Tibial artery (tissue), 4 donors: ENCODE measurements at regions not wholly inside any gene's neighbourhood (a gene's known extent, or its start where the extent isn't known, plus 50 kb on each side); places are given as distances from the start of the nearest gene placed in this dataset.

Experiments
- DNase-seq, 2 donors: peaks; one replicate each; pipeline ENCODE4 v3.0.0-alpha.2; 2019
- H3K27ac ChIP-seq, 2 donors: fragments of 200-600 bp; sonication (generic) in 1 of 2; 1 replicate in 1 of 2; 2 replicates in 1 of 2; pipeline ENCODE4 v1.5.1; 2018 to 2019; ENCODE audit warnings: mild to moderate bottlenecking in 1 of 2
- H3K27me3 ChIP-seq, 2 donors: fragments of 200-600 bp; sonication (generic) in 1 of 2; one replicate each; pipeline versions ENCODE4 v1.5.1 to v1.6.0; 2016 to 2019
- H3K36me3 ChIP-seq, 3 donors: fragments of 200-600 bp; sonication (generic) in 2 of 3; one replicate each; pipeline ENCODE4 v1.5.1; 2016 to 2019; ENCODE audit warnings: mild to moderate bottlenecking in 2 of 3
- H3K4me1 ChIP-seq, 4 donors: fragments of 200-600 bp; sonication (generic) in 2 of 4; 1 replicate in 3 of 4; 2 replicates in 1 of 4; pipeline ENCODE4 v1.5.1; 2016 to 2019
- H3K4me3 ChIP-seq, 2 donors: fragments of 200-600 bp; sonication (generic) in 1 of 2; 1 replicate in 1 of 2; 2 replicates in 1 of 2; pipeline ENCODE4 v1.5.1; 2018 to 2019; ENCODE audit warnings: mild to moderate bottlenecking in 2 of 2
- H3K9me3 ChIP-seq, 3 donors: fragments of 200-600 bp; sonication (generic) in 1 of 3; one replicate each; pipeline ENCODE4 v1.5.1; 2016 to 2019
- intact Hi-C: fragments of 100-400 bp; cut with DNase I; formaldehyde crosslinking; loops from one replicate; pipeline ENCODE4 v1.15.0; 2023; ENCODE audit warnings: low total_unique reads
- TF ChIP-seq, protein P1 (sequence below), 2 experiments: fragments of 200-600 bp in 1 of 2; fragments of 450-650 bp in 1 of 2; IDR thresholded peaks; one replicate each; pipeline ENCODE4 v1.5.1; 2017 to 2019; ENCODE audit warnings: antibody characterized with exemption in 2 of 2, mild to moderate bottlenecking in 1 of 2, moderate library complexity in 1 of 2

DNA sequence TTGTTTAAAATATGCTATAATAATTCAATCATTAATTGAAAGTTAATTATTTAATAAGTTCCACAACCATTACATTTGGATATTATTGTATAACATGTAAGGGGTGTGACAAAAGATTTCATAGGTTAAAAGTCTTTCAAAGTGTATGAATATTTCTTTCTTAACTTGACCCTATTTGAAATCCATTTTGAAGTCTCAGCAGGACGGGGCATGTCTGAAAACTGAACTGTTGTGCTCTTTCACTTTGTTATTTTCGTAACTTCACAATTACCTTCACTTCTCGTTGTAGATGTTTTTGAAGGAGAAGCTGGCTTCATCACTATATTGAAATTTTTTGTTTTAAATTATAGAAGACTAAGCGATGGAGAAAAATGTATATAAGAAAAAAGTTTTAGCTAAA, 1775.7 kb downstream of the PCDH9 start:
- no peak for DNase-seq
- H3K4me1 ChIP-seq, result no peaks in the 10 kb centered on the region
- no peaks in the 10 kb centered on the region for H3K36me3 ChIP-seq
- no peak overlapping the region for H3K27ac ChIP-seq
- no peak overlapping the region for H3K4me3 ChIP-seq
- intact Hi-C loops, result no loop called here
- TF ChIP-seq, protein P1, sequence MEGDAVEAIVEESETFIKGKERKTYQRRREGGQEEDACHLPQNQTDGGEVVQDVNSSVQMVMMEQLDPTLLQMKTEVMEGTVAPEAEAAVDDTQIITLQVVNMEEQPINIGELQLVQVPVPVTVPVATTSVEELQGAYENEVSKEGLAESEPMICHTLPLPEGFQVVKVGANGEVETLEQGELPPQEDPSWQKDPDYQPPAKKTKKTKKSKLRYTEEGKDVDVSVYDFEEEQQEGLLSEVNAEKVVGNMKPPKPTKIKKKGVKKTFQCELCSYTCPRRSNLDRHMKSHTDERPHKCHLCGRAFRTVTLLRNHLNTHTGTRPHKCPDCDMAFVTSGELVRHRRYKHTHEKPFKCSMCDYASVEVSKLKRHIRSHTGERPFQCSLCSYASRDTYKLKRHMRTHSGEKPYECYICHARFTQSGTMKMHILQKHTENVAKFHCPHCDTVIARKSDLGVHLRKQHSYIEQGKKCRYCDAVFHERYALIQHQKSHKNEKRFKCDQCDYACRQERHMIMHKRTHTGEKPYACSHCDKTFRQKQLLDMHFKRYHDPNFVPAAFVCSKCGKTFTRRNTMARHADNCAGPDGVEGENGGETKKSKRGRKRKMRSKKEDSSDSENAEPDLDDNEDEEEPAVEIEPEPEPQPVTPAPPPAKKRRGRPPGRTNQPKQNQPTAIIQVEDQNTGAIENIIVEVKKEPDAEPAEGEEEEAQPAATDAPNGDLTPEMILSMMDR (IDR thresholded peaks at IDR 0.05), result no peak
- no peaks in the 10 kb centered on the region for H3K27me3 ChIP-seq
- H3K9me3 ChIP-seq, result no peaks in the 10 kb centered on the region

GRCh38 chr13:65453982-65454381, 1776.2 kb downstream of the PCDH9 start:
- H3K4me1 ChIP-seq, result no peaks in the 10 kb centered on the region
- DNase-seq, result no peak
- no peaks in the 10 kb centered on the region for H3K36me3 ChIP-seq
- no peak overlapping the region for H3K27ac ChIP-seq
- no peak overlapping the region for H3K4me3 ChIP-seq
- no peaks in the 10 kb centered on the region for H3K9me3 ChIP-seq
- intact Hi-C loops, result no loop called here
- no peaks in the 10 kb centered on the region for H3K27me3 ChIP-seq
- TF ChIP-seq, protein P1 (IDR thresholded peaks at IDR 0.05), result no peak

DNA sequence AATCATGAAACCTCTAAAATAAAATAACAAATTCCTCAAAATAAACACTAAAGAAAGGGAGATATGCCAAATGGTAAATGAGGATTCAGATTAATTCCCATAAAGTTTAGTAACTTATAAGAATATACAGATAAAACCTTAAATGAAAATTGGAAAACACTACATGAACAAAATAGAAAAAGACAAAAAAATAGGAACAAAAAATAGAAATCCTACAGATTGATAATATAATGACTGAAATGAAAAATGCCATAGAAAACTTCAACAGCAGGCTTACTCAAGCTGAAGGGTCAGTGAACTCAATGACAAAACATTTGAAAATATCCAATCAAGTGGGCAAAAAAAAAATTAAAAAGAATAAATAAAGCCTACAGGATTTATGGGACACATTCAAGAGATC, 1784.8 kb downstream of the PCDH9 start:
- no peaks in the 10 kb centered on the region for H3K36me3 ChIP-seq
- DNase-seq, result no peak
- no peaks in the 10 kb centered on the region for H3K27me3 ChIP-seq
- intact Hi-C loops, result no loop called here
- peaks cover 0 to 15% (median 0%) of the 10 kb centered on the region in 3 donors for H3K9me3 ChIP-seq
- H3K4me1 ChIP-seq, result no peaks in the 10 kb centered on the region
- H3K27ac ChIP-seq, result no peak overlapping the region
- TF ChIP-seq, protein P1 (IDR thresholded peaks at IDR 0.05), result no peak
- H3K4me3 ChIP-seq, result no peak overlapping the region

- TF ChIP-seq, protein P1 (IDR thresholded peaks at IDR 0.05), result no peak
- H3K36me3 ChIP-seq, result no peaks in the 10 kb centered on the region
- H3K9me3 ChIP-seq, result peaks cover 0 to 9% (median 0%) of the 10 kb centered on the region in 3 donors
- DNase-seq, result no peak
- no peak overlapping the region for H3K4me3 ChIP-seq
- H3K4me1 ChIP-seq, result no peaks in the 10 kb centered on the region
- no peaks in the 10 kb centered on the region for H3K27me3 ChIP-seq
- no peak overlapping the region for H3K27ac ChIP-seq
- intact Hi-C loops, result no loop called here
Measured at GRCh38 chr13:65435590-65435989, 1794.5 kb downstream of the PCDH9 start.

DNA sequence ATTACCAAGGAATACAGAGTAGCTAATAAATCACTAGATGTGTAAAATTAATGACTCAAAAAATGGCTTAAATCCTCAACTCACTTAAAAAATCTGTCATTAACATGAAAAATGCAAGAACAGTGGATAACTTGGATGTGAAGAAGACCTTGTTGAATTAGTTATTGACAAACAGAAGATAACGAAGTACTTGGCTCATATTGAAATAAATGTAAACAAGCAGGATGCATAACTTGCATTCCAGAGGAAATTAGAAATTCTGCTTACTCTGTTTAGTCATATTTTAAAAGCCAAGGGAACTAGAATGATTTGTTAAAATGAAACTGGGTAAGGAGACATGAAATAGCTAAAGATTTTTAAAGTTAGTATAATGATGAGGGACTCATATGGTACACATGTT, 1812.2 kb downstream of the PCDH9 start:
- Histone ChIP-seq H3K27me3 (no peaks in the 10 kb centered on the region), H3K36me3 (no peaks in the 10 kb centered on the region), H3K4me1 (no peaks in the 10 kb centered on the region), H3K9me3 (no peaks in the 10 kb centered on the region), H3K4me3 (no peak overlapping the region), H3K27ac (no peak overlapping the region)
- intact Hi-C loops, result no loop called here
- no peak for DNase-seq
- TF ChIP-seq, protein P1 (IDR thresholded peaks at IDR 0.05), result no peak

- DNase-seq, result no peak
- TF ChIP-seq, protein P1 (IDR thresholded peaks at IDR 0.05), result no peak
- no peaks in the 10 kb centered on the region for H3K36me3 ChIP-seq
- H3K4me3 ChIP-seq, result no peak overlapping the region
- no peaks in the 10 kb centered on the region for H3K4me1 ChIP-seq
- intact Hi-C loops, result no loop called here
- no peaks in the 10 kb centered on the region for H3K9me3 ChIP-seq
- no peak overlapping the region for H3K27ac ChIP-seq
- no peaks in the 10 kb centered on the region for H3K27me3 ChIP-seq
Measured at GRCh38 chr13:65416784-65417183, 1813.4 kb downstream of the PCDH9 start.
